BJ (cell line): ENCODE measurements at regions not wholly inside any gene's neighbourhood (a gene's known extent, or its start where the extent isn't known, plus 50 kb on each side); places are given as distances from the start of the nearest gene placed in this dataset.

Experiments
- CTCF ChIA-PET: fragments of 350-600 bp; formaldehyde crosslinking; extraction: SDS; loops from one replicate; lab custom pipeline; 2021; ENCODE audit warnings: antibody characterized with exemption, inconsistent platforms; lab: Yijun Ruan, JAX
- POLR2A ChIA-PET: fragments of 300-600 bp; sonication (Branson Sonifier 250); formaldehyde crosslinking; extraction: SDS; loops from one replicate; lab custom pipeline; 2021; ENCODE audit warnings: antibody characterized with exemption; lab: Charles Lee
- DNase-seq: peaks from one replicate; pipeline ENCODE4 v3.0.0-alpha.2; 2011; ENCODE audit warnings: low read depth
- H3K27me3 ChIP-seq: 2 replicates; pipeline ENCODE4 v1.6.0; 2011; ENCODE audit warnings: low read length; ENCODE audit not compliant: control insufficient read depth, insufficient read depth
- H3K36me3 ChIP-seq: 2 replicates; pipeline ENCODE4 v1.5.1; 2011; ENCODE audit warnings: low read length; ENCODE audit not compliant: control insufficient read depth, insufficient read depth
- H3K4me3 ChIP-seq: 2 replicates; pipeline ENCODE4 v1.5.1; 2011; ENCODE audit warnings: low read depth, mild to moderate bottlenecking, control low read depth, low read length
- TF ChIP-seq, protein P1 (sequence below): IDR thresholded peaks from 2 replicates; pipeline ENCODE4 v1.5.1; 2011; ENCODE audit warnings: low read depth, mild to moderate bottlenecking, control low read depth, inconsistent platforms, low read length, moderate library complexity; ENCODE audit not compliant: insufficient read depth

- DNase-seq, result no peak
- CTCF ChIA-PET, result no interaction called here
- TF ChIP-seq, protein P1, sequence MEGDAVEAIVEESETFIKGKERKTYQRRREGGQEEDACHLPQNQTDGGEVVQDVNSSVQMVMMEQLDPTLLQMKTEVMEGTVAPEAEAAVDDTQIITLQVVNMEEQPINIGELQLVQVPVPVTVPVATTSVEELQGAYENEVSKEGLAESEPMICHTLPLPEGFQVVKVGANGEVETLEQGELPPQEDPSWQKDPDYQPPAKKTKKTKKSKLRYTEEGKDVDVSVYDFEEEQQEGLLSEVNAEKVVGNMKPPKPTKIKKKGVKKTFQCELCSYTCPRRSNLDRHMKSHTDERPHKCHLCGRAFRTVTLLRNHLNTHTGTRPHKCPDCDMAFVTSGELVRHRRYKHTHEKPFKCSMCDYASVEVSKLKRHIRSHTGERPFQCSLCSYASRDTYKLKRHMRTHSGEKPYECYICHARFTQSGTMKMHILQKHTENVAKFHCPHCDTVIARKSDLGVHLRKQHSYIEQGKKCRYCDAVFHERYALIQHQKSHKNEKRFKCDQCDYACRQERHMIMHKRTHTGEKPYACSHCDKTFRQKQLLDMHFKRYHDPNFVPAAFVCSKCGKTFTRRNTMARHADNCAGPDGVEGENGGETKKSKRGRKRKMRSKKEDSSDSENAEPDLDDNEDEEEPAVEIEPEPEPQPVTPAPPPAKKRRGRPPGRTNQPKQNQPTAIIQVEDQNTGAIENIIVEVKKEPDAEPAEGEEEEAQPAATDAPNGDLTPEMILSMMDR, result no peak
- H3K36me3 ChIP-seq, result no peaks in the 10 kb centered on the region
- H3K4me3 ChIP-seq, result no peak overlapping the region
- no peaks in the 10 kb centered on the region for H3K27me3 ChIP-seq
- POLR2A ChIA-PET, result no interaction called here
These were observed 190.3 kb downstream of the KIF2B start for GRCh38 chr17:54013072-54013471.

DNA sequence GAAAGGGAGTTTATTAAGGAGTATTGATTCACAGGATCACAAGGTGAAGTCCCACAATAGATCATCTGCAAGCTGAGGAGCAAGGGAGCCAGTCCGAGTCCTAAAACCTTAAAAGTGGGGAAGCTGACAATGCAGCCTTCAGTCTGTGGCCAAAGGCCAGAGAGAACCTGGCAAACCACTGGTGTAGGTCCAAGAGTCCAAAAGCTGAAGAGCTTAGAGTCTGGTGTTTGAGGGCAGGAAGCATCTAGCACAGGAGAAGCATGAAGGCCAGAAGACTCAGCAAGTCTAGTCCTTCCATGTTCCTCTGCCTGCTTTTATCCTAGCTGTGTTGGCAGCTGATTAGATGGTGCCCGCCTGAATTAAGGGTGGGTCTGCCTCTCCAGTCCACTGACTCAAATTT, 193.0 kb downstream of the KIF2B start:
- ChIA-PET POLR2A (no interaction called here), CTCF (no interaction called here)
- no peaks in the 10 kb centered on the region for H3K36me3 ChIP-seq
- no peak for DNase-seq
- no peaks in the 10 kb centered on the region for H3K27me3 ChIP-seq
- TF ChIP-seq, protein P1, result no peak
- H3K4me3 ChIP-seq, result no peak overlapping the region

DNA sequence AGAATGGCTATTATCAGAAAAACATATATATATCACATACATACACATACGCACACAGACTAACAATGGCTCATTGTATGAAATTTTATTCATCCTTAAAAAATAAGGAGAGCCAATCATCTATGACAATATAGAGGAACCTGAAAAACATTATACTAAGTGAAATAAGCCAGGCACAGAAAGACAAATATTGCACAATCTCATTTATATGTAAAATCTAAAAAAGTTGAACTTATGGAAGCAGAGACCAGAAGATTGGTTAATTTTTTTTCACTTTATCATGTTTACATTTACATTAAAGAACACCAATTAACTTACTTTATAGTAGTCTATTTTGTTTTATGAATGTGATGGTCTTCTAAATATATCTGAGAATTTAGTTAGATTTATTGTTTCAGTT, 198.7 kb downstream of the KIF2B start:
- Histone ChIP-seq H3K4me3 (no peak overlapping the region), H3K27me3 (no peaks in the 10 kb centered on the region), H3K36me3 (no peaks in the 10 kb centered on the region)
- ChIA-PET CTCF (no interaction called here), POLR2A (no interaction called here)
- TF ChIP-seq, protein P1, result no peak
- no peak for DNase-seq

- ChIA-PET POLR2A (no interaction called here), CTCF (no interaction called here)
- H3K27me3 ChIP-seq, result no peaks in the 10 kb centered on the region
- TF ChIP-seq, protein P1, result no peak
- H3K4me3 ChIP-seq, result no peak overlapping the region
- no peaks in the 10 kb centered on the region for H3K36me3 ChIP-seq
- DNase-seq, result no peak
These were observed 206.4 kb downstream of the KIF2B start for GRCh38 chr17:54028986-54029580.

- DNase-seq, result no peak
- CTCF ChIA-PET, result no interaction called here
These were observed 207.3 kb downstream of the KIF2B start for GRCh38 chr17:54029986-54030385.

More at GRCh38 chr17:54029986-54030385, 207.3 kb downstream of the KIF2B start:
- TF ChIP-seq, protein P1, result no peak
- POLR2A ChIA-PET, result no interaction called here
- Histone ChIP-seq H3K36me3 (no peaks in the 10 kb centered on the region), H3K27me3 (no peaks in the 10 kb centered on the region), H3K4me3 (no peak overlapping the region)
